A549 (cell line): ENCODE measurements at regions not wholly inside any gene's neighbourhood (a gene's known extent, or its start where the extent isn't known, plus 50 kb on each side); places are given as distances from the start of the nearest gene placed in this dataset.

Source experiments
- NPAS2 ChIP-seq: fragments of 250-450 bp; sonication (Bioruptor Pico); IDR thresholded peaks from 2 replicates; pipeline ENCODE4 v1.8.0; 2022; ENCODE audit warnings: mild to moderate bottlenecking, moderate library complexity, borderline replicate concordance
- POLR2A ChIP-seq: IDR thresholded peaks from 2 replicates; pipeline ENCODE4 v1.6.1; 2012; ENCODE audit warnings: mild to moderate bottlenecking, low read length
- TF ChIP-seq, protein P1 (sequence below): fragments of >200 bp; sonication (Bioruptor Twin); formaldehyde crosslinking; IDR thresholded peaks from 3 replicates; pipeline ENCODE4 v1.5.1; 2016

DNA sequence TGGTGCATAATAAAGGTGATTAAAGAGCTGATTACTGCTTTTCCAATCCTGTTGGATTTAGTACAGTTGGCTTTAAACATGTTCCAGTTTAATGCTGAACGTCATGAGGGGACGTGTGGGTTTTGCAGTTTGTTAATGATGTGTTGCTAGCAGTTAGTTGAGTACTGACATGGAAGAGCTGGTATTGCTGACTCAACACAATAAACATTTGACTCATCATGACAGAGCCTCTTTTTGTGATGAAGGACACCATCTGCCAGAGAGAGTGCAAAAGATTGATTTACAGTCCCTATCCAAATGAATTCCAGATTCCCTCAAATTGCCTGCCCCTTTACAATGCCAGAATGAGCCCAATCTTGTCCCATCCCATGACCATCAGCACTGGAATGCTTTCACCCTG is 346.2 kb upstream of the PRICKLE1 start:
- TF ChIP-seq POLR2A (no peak), NPAS2 (CRISPR knock-in tag) (no peak)
- TF ChIP-seq, protein P1, sequence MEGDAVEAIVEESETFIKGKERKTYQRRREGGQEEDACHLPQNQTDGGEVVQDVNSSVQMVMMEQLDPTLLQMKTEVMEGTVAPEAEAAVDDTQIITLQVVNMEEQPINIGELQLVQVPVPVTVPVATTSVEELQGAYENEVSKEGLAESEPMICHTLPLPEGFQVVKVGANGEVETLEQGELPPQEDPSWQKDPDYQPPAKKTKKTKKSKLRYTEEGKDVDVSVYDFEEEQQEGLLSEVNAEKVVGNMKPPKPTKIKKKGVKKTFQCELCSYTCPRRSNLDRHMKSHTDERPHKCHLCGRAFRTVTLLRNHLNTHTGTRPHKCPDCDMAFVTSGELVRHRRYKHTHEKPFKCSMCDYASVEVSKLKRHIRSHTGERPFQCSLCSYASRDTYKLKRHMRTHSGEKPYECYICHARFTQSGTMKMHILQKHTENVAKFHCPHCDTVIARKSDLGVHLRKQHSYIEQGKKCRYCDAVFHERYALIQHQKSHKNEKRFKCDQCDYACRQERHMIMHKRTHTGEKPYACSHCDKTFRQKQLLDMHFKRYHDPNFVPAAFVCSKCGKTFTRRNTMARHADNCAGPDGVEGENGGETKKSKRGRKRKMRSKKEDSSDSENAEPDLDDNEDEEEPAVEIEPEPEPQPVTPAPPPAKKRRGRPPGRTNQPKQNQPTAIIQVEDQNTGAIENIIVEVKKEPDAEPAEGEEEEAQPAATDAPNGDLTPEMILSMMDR, result no peak
